Mesothelial cell of epicardium (in vitro differentiated cells): ENCODE measurements at regions not wholly inside any gene's neighbourhood (a gene's known extent, or its start where the extent isn't known, plus 50 kb on each side); places are given as distances from the start of the nearest gene placed in this dataset.

Source experiments
- DNase-seq, 2 experiments: peaks; one replicate each; pipeline ENCODE4 v3.0.0; 2021; ENCODE audit warnings: low spot score in 2 of 2; ENCODE audit not compliant: unreplicated experiment in 2 of 2
- H3K27ac Mint-ChIP-seq: 2 replicates; pipeline ENCODE4 v1.8.0; 2021; ENCODE audit warnings: mixed read lengths
- H3K27me3 Mint-ChIP-seq: 2 replicates; pipeline ENCODE4 v1.8.0; 2021; ENCODE audit warnings: low read depth, mixed read lengths
- H3K36me3 Mint-ChIP-seq: 2 replicates; pipeline ENCODE4 v1.8.0; 2021; ENCODE audit warnings: mixed read lengths
- H3K4me1 Mint-ChIP-seq: 2 replicates; pipeline ENCODE4 v1.8.0; 2021; ENCODE audit warnings: mixed read lengths
- H3K4me3 Mint-ChIP-seq: 2 replicates; pipeline ENCODE4 v1.8.0; 2021; ENCODE audit warnings: mild to moderate bottlenecking, moderate library complexity, mixed read lengths
- H3K9me3 Mint-ChIP-seq: 2 replicates; pipeline ENCODE4 v1.8.0; 2021; ENCODE audit warnings: mixed read lengths
- CTCF ChIP-seq: fragments of 200-600 bp; sonication (generic); IDR thresholded peaks from one replicate; pipeline ENCODE4 v1.5.0; 2021; ENCODE audit warnings: antibody characterized with exemption; ENCODE audit not compliant: unreplicated experiment

- no peak overlapping the region for H3K27ac Mint-ChIP-seq
- TF ChIP-seq CTCF: no peak
- H3K4me1 Mint-ChIP-seq: peaks cover 3% of the 10 kb centered on the region
- H3K27me3 Mint-ChIP-seq: peaks cover 19% of the 10 kb centered on the region
- no peak for DNase-seq
- peaks cover 3% of the 10 kb centered on the region for H3K9me3 Mint-ChIP-seq
- no peak overlapping the region for H3K4me3 Mint-ChIP-seq
- no peaks in the 10 kb centered on the region for H3K36me3 Mint-ChIP-seq
Measured at GRCh38 chr3:116912116-116912515, 202.5 kb downstream of the TUSC7 start.

- no peak for DNase-seq
- H3K4me1 Mint-ChIP-seq: peaks cover 3% of the 10 kb centered on the region
- H3K27ac Mint-ChIP-seq: no peak overlapping the region
- H3K9me3 Mint-ChIP-seq: no peaks in the 10 kb centered on the region
- H3K4me3 Mint-ChIP-seq: no peak overlapping the region
- H3K27me3 Mint-ChIP-seq: peaks cover 19% of the 10 kb centered on the region
- no peak for TF ChIP-seq CTCF
- H3K36me3 Mint-ChIP-seq: no peaks in the 10 kb centered on the region
Measured at GRCh38 chr3:116914004-116914403, 204.4 kb downstream of the TUSC7 start.

GRCh38 chr3:116916836-116917235 lies 207.3 kb downstream of the TUSC7 start:
- no peak for DNase-seq
- Mint-ChIP-seq H3K27me3 (peaks cover 17% of the 10 kb centered on the region), H3K4me1 (peaks cover 3% of the 10 kb centered on the region), H3K36me3 (no peaks in the 10 kb centered on the region), H3K4me3 (no peak overlapping the region), H3K9me3 (no peaks in the 10 kb centered on the region), H3K27ac (no peak overlapping the region)
- no peak for TF ChIP-seq CTCF

- TF ChIP-seq CTCF: no peak
- no peaks in the 10 kb centered on the region for H3K4me1 Mint-ChIP-seq
- no peak overlapping the region for H3K4me3 Mint-ChIP-seq
- no peaks in the 10 kb centered on the region for H3K36me3 Mint-ChIP-seq
- H3K27ac Mint-ChIP-seq: no peak overlapping the region
- peaks cover 12% of the 10 kb centered on the region for H3K27me3 Mint-ChIP-seq
- H3K9me3 Mint-ChIP-seq: peaks cover 29% of the 10 kb centered on the region
- DNase-seq: no peak
Measured at GRCh38 chr3:116920826-116921610, 211.4 kb downstream of the TUSC7 start.

GRCh38 chr3:116927918-116928317 lies 218.3 kb downstream of the TUSC7 start:
- no peaks in the 10 kb centered on the region for H3K36me3 Mint-ChIP-seq
- no peak overlapping the region for H3K27ac Mint-ChIP-seq
- peaks cover under 1% of the 10 kb centered on the region for H3K27me3 Mint-ChIP-seq
- no peak for DNase-seq
- peaks cover 11% of the 10 kb centered on the region for H3K4me1 Mint-ChIP-seq
- H3K4me3 Mint-ChIP-seq: no peak overlapping the region
- peaks cover 27% of the 10 kb centered on the region for H3K9me3 Mint-ChIP-seq
- TF ChIP-seq CTCF: no peak
